NB4 (cell line): ENCODE measurements at regions not wholly inside any gene's neighbourhood (a gene's known extent, or its start where the extent isn't known, plus 50 kb on each side); places are given as distances from the start of the nearest gene placed in this dataset.
A peak's percentile ranks its signal among the peaks of the same experiment; 100 is the strongest.
"Not testable (repeated sequence)": the region's sequence is repeated elsewhere in the genome, so short reads cannot be mapped to it uniquely, and the experiment has no call there.

Experiments used
- DNase-seq: peaks from one replicate; pipeline ENCODE4 v3.0.0; 2010; ENCODE audit warnings: low read depth
- H3K4me3 ChIP-seq: one replicate; pipeline ENCODE4 v1.5.1; 2011; ENCODE audit warnings: mild to moderate bottlenecking, low read depth, low read length, moderate library complexity
- CTCF ChIP-seq: IDR thresholded peaks from one replicate; pipeline ENCODE4 v1.5.1; 2012; ENCODE audit warnings: low read depth, low read length
- MAX ChIP-seq: IDR thresholded peaks from 2 replicates; pipeline ENCODE4 v1.6.1; 2011; ENCODE audit warnings: low read depth, low read length
- MYC ChIP-seq: IDR thresholded peaks from 2 replicates; pipeline ENCODE4 v1.6.1; 2011; ENCODE audit warnings: low read depth, low read length
- POLR2A ChIP-seq: IDR thresholded peaks from 2 replicates; pipeline ENCODE4 v1.6.1; 2011; ENCODE audit warnings: mild to moderate bottlenecking; ENCODE audit not compliant: insufficient read length; ENCODE audit errors: extremely low read depth

GRCh38 chr5:36772276-36773140 lies 104.1 kb upstream of the NIPBL start:
- no peak overlapping the region for H3K4me3 ChIP-seq
- TF ChIP-seq POLR2A = no peak
- no peak for TF ChIP-seq CTCF
- TF ChIP-seq MYC = no peak
- no peak for TF ChIP-seq MAX
- peak; percentile 33 for DNase-seq

GRCh38 chr5:36777105-36777757 lies 99.3 kb upstream of the NIPBL start:
- peak; percentile 17 for DNase-seq
- TF ChIP-seq MAX = no peak
- TF ChIP-seq CTCF = peak; percentile 17
- no peak for TF ChIP-seq MYC
- TF ChIP-seq POLR2A = no peak
- H3K4me3 ChIP-seq = no peak overlapping the region

GRCh38 chr5:36778336-36778735 lies 98.2 kb upstream of the NIPBL start:
- no peak for TF ChIP-seq CTCF
- H3K4me3 ChIP-seq = no peak overlapping the region
- DNase-seq = peak; percentile 38

- H3K4me3 ChIP-seq, DNase-seq: not testable (repeated sequence)
Observed at GRCh38 chr5:36782612-36783011, 94.0 kb upstream of the NIPBL start.

GRCh38 chr5:36786448-36787012 lies 90.0 kb upstream of the NIPBL start:
- H3K4me3 ChIP-seq = no peak overlapping the region
- TF ChIP-seq MYC = no peak
- TF ChIP-seq MAX = no peak
- no peak for TF ChIP-seq POLR2A
- no peak for TF ChIP-seq CTCF
- no peak for DNase-seq

- TF ChIP-seq MAX = no peak
- no peak for TF ChIP-seq CTCF
- TF ChIP-seq MYC = no peak
- no peak for TF ChIP-seq POLR2A
- H3K4me3 ChIP-seq = no peak overlapping the region
- DNase-seq = peak; percentile 12
Observed at GRCh38 chr5:36787365-36788093, 89.0 kb upstream of the NIPBL start.
